SK-N-SH treated with all-trans-retinoic acid at 6 μM for 48 hours (cell line): ENCODE measurements at regions not wholly inside any gene's neighbourhood (a gene's known extent, or its start where the extent isn't known, plus 50 kb on each side); places are given as distances from the start of the nearest gene placed in this dataset.

Source experiments
- ATAC-seq: fragments of 200-7000 bp; cut with Tn5 transposase; 3 replicates; pipeline ENCODE4 v1.9.1; 2020; ENCODE audit warnings: mild to moderate bottlenecking, moderate library complexity
- ARNTL ChIP-seq: fragments of 450-650 bp; formaldehyde crosslinking; IDR thresholded peaks from 2 replicates; pipeline ENCODE4 v1.5.0; 2020; ENCODE audit warnings: low read depth, mild to moderate bottlenecking, moderate library complexity, borderline replicate concordance
- BACH2 ChIP-seq: fragments of 250-450 bp; sonication (Bioruptor Pico); IDR thresholded peaks from 2 replicates; pipeline ENCODE4 v1.9.0; 2021; ENCODE audit warnings: mild to moderate bottlenecking, borderline replicate concordance
- CSDC2 ChIP-seq: fragments of 250-450 bp; sonication (Bioruptor Pico); IDR thresholded peaks from 2 replicates; pipeline ENCODE4 v1.5.0; 2020; ENCODE audit warnings: mild to moderate bottlenecking, moderate library complexity
- ESRRG ChIP-seq: fragments of 250-450 bp; sonication (Bioruptor Pico); IDR thresholded peaks from 2 replicates; pipeline ENCODE4 v1.6.1; 2021; ENCODE audit warnings: mild to moderate bottlenecking
- GLIS3 ChIP-seq: fragments of 250-450 bp; sonication (Bioruptor Pico); IDR thresholded peaks from 2 replicates; pipeline ENCODE4 v1.5.0; 2020; ENCODE audit warnings: mild to moderate bottlenecking, moderate library complexity
- ISL1 ChIP-seq: fragments of 250-450 bp; sonication (Bioruptor Pico); IDR thresholded peaks from 2 replicates; pipeline ENCODE4 v2.1.2; 2022; ENCODE audit warnings: mild to moderate bottlenecking, moderate library complexity
- OSR1 ChIP-seq: fragments of 250-450 bp; sonication (Bioruptor Pico); IDR thresholded peaks from 2 replicates; pipeline ENCODE4 v1.8.0; 2022; ENCODE audit warnings: moderate library complexity, mild to moderate bottlenecking, inconsistent platforms
- POU6F1 ChIP-seq: fragments of 250-450 bp; sonication (Bioruptor Pico); IDR thresholded peaks from 2 replicates; pipeline ENCODE4 v1.8.0; 2021; ENCODE audit warnings: low read depth, mild to moderate bottlenecking, moderate library complexity, borderline replicate concordance
- RARB ChIP-seq: fragments of 250-450 bp; sonication (Bioruptor Pico); IDR thresholded peaks from 2 replicates; pipeline ENCODE4 v1.8.0; 2021; ENCODE audit warnings: mild to moderate bottlenecking, moderate library complexity
- SNAI2 ChIP-seq: fragments of 250-450 bp; sonication (Bioruptor Pico); IDR thresholded peaks from 2 replicates; pipeline ENCODE4 v1.5.0; 2020; ENCODE audit warnings: mild to moderate bottlenecking, moderate library complexity
- TCF4 ChIP-seq: fragments of 250-450 bp; sonication (Bioruptor Pico); IDR thresholded peaks from 2 replicates; pipeline ENCODE4 v1.8.0; 2021; ENCODE audit warnings: mild to moderate bottlenecking, moderate library complexity, borderline replicate concordance
- TOX ChIP-seq: fragments of 250-450 bp; sonication (Bioruptor Pico); IDR thresholded peaks from 2 replicates; pipeline ENCODE4 v1.8.0; 2021; ENCODE audit warnings: mild to moderate bottlenecking, moderate library complexity, borderline replicate concordance
- ZFP3 ChIP-seq: fragments of 250-450 bp; sonication (Bioruptor Pico); IDR thresholded peaks from 2 replicates; pipeline ENCODE4 v1.5.0; 2020; ENCODE audit warnings: mild to moderate bottlenecking, moderate library complexity
- ZFP30 ChIP-seq: fragments of 450-650 bp; formaldehyde crosslinking; IDR thresholded peaks from 2 replicates; pipeline ENCODE4 v1.5.0; 2022; ENCODE audit warnings: mild to moderate bottlenecking, moderate library complexity
- ZNF565 ChIP-seq: fragments of 450-650 bp; formaldehyde crosslinking; conservative IDR thresholded peaks from 2 replicates; pipeline ENCODE4 v1.5.0; 2020; ENCODE audit warnings: low read depth, mild to moderate bottlenecking, moderate library complexity
- ZNF8 ChIP-seq: fragments of 450-650 bp; formaldehyde crosslinking; IDR thresholded peaks from 2 replicates; pipeline ENCODE4 v1.5.0; 2020; ENCODE audit warnings: mild to moderate bottlenecking, moderate library complexity
- TF ChIP-seq, protein P1 (sequence below): fragments of 250-450 bp; sonication (Bioruptor Pico); IDR thresholded peaks from 2 replicates; pipeline ENCODE4 v1.5.0; 2020; ENCODE audit warnings: mild to moderate bottlenecking, moderate library complexity
- TF ChIP-seq, protein P2 (sequence below): fragments of 250-450 bp; sonication (Bioruptor Pico); IDR thresholded peaks from 2 replicates; pipeline ENCODE4 v1.5.1; 2021; ENCODE audit warnings: mild to moderate bottlenecking, moderate library complexity
- TF ChIP-seq, protein P3 (sequence below): fragments of 250-450 bp; sonication (Bioruptor Pico); IDR thresholded peaks from 2 replicates; pipeline ENCODE4 v1.5.1; 2020; ENCODE audit warnings: low read depth, mild to moderate bottlenecking, moderate library complexity
- TF ChIP-seq, protein P4 (sequence below): fragments of 250-450 bp; sonication (Bioruptor Pico); IDR thresholded peaks from 2 replicates; pipeline ENCODE4 v1.8.0; 2020; ENCODE audit warnings: mild to moderate bottlenecking, moderate library complexity, borderline replicate concordance

- ATAC-seq: no peak
- TF ChIP-seq ARNTL (CRISPR knock-in tag): no peak
- TF ChIP-seq TOX (CRISPR knock-in tag): no peak
- no peak for TF ChIP-seq ZFP30 (CRISPR knock-in tag)
- TF ChIP-seq TCF4: no peak
- no peak for TF ChIP-seq OSR1
- TF ChIP-seq ZFP3: no peak
- TF ChIP-seq POU6F1 (CRISPR knock-in tag): no peak
- TF ChIP-seq, protein P1, sequence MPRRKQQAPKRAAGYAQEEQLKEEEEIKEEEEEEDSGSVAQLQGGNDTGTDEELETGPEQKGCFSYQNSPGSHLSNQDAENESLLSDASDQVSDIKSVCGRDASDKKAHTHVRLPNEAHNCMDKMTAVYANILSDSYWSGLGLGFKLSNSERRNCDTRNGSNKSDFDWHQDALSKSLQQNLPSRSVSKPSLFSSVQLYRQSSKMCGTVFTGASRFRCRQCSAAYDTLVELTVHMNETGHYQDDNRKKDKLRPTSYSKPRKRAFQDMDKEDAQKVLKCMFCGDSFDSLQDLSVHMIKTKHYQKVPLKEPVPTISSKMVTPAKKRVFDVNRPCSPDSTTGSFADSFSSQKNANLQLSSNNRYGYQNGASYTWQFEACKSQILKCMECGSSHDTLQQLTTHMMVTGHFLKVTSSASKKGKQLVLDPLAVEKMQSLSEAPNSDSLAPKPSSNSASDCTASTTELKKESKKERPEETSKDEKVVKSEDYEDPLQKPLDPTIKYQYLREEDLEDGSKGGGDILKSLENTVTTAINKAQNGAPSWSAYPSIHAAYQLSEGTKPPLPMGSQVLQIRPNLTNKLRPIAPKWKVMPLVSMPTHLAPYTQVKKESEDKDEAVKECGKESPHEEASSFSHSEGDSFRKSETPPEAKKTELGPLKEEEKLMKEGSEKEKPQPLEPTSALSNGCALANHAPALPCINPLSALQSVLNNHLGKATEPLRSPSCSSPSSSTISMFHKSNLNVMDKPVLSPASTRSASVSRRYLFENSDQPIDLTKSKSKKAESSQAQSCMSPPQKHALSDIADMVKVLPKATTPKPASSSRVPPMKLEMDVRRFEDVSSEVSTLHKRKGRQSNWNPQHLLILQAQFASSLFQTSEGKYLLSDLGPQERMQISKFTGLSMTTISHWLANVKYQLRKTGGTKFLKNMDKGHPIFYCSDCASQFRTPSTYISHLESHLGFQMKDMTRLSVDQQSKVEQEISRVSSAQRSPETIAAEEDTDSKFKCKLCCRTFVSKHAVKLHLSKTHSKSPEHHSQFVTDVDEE (CRISPR knock-in tag): no peak
- no peak for TF ChIP-seq GLIS3
- TF ChIP-seq, protein P2, sequence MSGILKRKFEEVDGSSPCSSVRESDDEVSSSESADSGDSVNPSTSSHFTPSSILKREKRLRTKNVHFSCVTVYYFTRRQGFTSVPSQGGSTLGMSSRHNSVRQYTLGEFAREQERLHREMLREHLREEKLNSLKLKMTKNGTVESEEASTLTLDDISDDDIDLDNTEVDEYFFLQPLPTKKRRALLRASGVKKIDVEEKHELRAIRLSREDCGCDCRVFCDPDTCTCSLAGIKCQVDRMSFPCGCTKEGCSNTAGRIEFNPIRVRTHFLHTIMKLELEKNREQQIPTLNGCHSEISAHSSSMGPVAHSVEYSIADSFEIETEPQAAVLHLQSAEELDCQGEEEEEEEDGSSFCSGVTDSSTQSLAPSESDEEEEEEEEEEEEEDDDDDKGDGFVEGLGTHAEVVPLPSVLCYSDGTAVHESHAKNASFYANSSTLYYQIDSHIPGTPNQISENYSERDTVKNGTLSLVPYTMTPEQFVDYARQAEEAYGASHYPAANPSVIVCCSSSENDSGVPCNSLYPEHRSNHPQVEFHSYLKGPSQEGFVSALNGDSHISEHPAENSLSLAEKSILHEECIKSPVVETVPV (CRISPR knock-in tag): no peak
- TF ChIP-seq CSDC2 (CRISPR knock-in tag): no peak
- no peak for TF ChIP-seq BACH2 (CRISPR knock-in tag)
- TF ChIP-seq ISL1 (CRISPR knock-in tag): no peak
- TF ChIP-seq, protein P3, sequence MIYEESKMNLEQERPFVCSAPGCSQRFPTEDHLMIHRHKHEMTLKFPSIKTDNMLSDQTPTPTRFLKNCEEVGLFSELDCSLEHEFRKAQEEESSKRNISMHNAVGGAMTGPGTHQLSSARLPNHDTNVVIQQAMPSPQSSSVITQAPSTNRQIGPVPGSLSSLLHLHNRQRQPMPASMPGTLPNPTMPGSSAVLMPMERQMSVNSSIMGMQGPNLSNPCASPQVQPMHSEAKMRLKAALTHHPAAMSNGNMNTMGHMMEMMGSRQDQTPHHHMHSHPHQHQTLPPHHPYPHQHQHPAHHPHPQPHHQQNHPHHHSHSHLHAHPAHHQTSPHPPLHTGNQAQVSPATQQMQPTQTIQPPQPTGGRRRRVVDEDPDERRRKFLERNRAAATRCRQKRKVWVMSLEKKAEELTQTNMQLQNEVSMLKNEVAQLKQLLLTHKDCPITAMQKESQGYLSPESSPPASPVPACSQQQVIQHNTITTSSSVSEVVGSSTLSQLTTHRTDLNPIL (CRISPR knock-in tag): no peak
- TF ChIP-seq, protein P4, sequence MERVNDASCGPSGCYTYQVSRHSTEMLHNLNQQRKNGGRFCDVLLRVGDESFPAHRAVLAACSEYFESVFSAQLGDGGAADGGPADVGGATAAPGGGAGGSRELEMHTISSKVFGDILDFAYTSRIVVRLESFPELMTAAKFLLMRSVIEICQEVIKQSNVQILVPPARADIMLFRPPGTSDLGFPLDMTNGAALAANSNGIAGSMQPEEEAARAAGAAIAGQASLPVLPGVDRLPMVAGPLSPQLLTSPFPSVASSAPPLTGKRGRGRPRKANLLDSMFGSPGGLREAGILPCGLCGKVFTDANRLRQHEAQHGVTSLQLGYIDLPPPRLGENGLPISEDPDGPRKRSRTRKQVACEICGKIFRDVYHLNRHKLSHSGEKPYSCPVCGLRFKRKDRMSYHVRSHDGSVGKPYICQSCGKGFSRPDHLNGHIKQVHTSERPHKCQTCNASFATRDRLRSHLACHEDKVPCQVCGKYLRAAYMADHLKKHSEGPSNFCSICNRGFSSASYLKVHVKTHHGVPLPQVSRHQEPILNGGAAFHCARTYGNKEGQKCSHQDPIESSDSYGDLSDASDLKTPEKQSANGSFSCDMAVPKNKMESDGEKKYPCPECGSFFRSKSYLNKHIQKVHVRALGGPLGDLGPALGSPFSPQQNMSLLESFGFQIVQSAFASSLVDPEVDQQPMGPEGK (CRISPR knock-in tag): no peak
- TF ChIP-seq, all 23 proteins: peak for 0
These were observed 87.6 kb upstream of the PLCXD3 start for GRCh38 chr5:41598011-41598410.

DNA sequence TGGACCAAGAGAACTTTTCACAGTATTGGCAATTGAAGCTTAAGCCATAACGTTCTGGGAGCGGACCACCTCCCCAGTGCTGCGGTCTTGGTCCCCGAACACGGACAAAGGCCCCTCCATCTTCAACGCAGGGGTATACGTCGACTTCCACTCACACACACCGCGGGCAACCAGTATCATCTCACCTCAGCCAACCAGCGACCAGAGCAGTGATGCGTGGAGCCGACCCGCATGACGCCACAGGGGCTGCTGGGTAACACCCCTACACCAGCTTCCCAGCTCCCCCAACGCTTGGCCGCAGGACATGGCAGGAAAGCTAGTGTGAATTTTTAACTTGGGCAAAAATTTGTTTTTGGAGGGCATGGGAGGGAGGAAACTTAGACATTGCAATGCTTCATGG, 77.3 kb upstream of the PLCXD3 start:
- TF ChIP-seq RARB (CRISPR knock-in tag) (no peak), ZFP30 (CRISPR knock-in tag) (no peak), ISL1 (CRISPR knock-in tag) (no peak), GLIS3 (no peak), ZNF8 (CRISPR knock-in tag) (no peak), CSDC2 (CRISPR knock-in tag) (no peak), ARNTL (CRISPR knock-in tag) (no peak), ZFP3 (no peak)
- TF ChIP-seq, protein P4 (CRISPR knock-in tag): no peak
- no peak for ATAC-seq

- TF ChIP-seq ZNF565 (CRISPR knock-in tag) (no peak), RARB (CRISPR knock-in tag) (no peak), ZFP30 (CRISPR knock-in tag) (no peak), POU6F1 (CRISPR knock-in tag) (no peak), ZFP3 (no peak), ESRRG (no peak), SNAI2 (no peak)
- ATAC-seq: no peak
These were observed 64.8 kb upstream of the PLCXD3 start for GRCh38 chr5:41575110-41575779.
